Neural cell (in vitro differentiated cells): ENCODE measurements at regions not wholly inside any gene's neighbourhood (a gene's known extent, or its start where the extent isn't known, plus 50 kb on each side); places are given as distances from the start of the nearest gene placed in this dataset.

Experiments
- EP300 ChIP-seq: fragments of 450-650 bp; conservative IDR thresholded peaks from 2 replicates; pipeline ENCODE4 v1.6.1; 2014; ENCODE audit warnings: antibody characterized with exemption, mild to moderate bottlenecking, moderate library complexity; ENCODE audit not compliant: poor library complexity, severe bottlenecking
- EZH2 ChIP-seq: fragments of 200-600, 300-800 bp; shearing (Covaris generic), sonication (generic); IDR thresholded peaks from 2 replicates; pipeline ENCODE4 v1.6.1; 2014; ENCODE audit warnings: antibody characterized with exemption, low read length, borderline replicate concordance, mild to moderate bottlenecking; ENCODE audit not compliant: insufficient read depth, poor library complexity, severe bottlenecking
- MXI1 ChIP-seq: fragments of 450-650 bp; conservative IDR thresholded peaks from 2 replicates; pipeline ENCODE4 v1.6.1; 2014; ENCODE audit warnings: antibody characterized with exemption, mild to moderate bottlenecking; ENCODE audit not compliant: poor library complexity, severe bottlenecking
- POLR2AphosphoS5 ChIP-seq: IDR thresholded peaks from 2 replicates; pipeline ENCODE4 v1.6.1; 2012
- RAD21 ChIP-seq: fragments of 450-650 bp; conservative IDR thresholded peaks from 2 replicates; pipeline ENCODE4 v1.6.1; 2014; ENCODE audit warnings: antibody characterized with exemption, mild to moderate bottlenecking, moderate library complexity
- SMC3 ChIP-seq: fragments of 450-650 bp; conservative IDR thresholded peaks from 2 replicates; pipeline ENCODE4 v1.6.1; 2014; ENCODE audit warnings: antibody characterized with exemption, mild to moderate bottlenecking, moderate library complexity; ENCODE audit not compliant: poor library complexity
- TAF1 ChIP-seq: IDR thresholded peaks from 2 replicates; pipeline ENCODE4 v1.6.1; 2012; ENCODE audit warnings: low read depth
- TF ChIP-seq, protein P1 (sequence below): fragments of 450-650 bp; IDR thresholded peaks from 2 replicates; pipeline ENCODE4 v1.5.1; 2014; ENCODE audit warnings: antibody characterized with exemption, mild to moderate bottlenecking, moderate library complexity; ENCODE audit not compliant: poor library complexity, severe bottlenecking
- TF ChIP-seq, protein P2 (sequence below): IDR thresholded peaks from 2 replicates; pipeline ENCODE4 v1.6.1; 2012; ENCODE audit warnings: borderline replicate concordance

GRCh38 chr10:95122736-95123135 lies 53.4 kb upstream of the CYP2C8 start:
- no peak for TF ChIP-seq TAF1
- TF ChIP-seq, protein P1, sequence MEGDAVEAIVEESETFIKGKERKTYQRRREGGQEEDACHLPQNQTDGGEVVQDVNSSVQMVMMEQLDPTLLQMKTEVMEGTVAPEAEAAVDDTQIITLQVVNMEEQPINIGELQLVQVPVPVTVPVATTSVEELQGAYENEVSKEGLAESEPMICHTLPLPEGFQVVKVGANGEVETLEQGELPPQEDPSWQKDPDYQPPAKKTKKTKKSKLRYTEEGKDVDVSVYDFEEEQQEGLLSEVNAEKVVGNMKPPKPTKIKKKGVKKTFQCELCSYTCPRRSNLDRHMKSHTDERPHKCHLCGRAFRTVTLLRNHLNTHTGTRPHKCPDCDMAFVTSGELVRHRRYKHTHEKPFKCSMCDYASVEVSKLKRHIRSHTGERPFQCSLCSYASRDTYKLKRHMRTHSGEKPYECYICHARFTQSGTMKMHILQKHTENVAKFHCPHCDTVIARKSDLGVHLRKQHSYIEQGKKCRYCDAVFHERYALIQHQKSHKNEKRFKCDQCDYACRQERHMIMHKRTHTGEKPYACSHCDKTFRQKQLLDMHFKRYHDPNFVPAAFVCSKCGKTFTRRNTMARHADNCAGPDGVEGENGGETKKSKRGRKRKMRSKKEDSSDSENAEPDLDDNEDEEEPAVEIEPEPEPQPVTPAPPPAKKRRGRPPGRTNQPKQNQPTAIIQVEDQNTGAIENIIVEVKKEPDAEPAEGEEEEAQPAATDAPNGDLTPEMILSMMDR = no peak
- no peak for TF ChIP-seq RAD21
- no peak for TF ChIP-seq POLR2AphosphoS5
- no peak for TF ChIP-seq EZH2
- no peak for TF ChIP-seq EP300
- TF ChIP-seq, protein P2, sequence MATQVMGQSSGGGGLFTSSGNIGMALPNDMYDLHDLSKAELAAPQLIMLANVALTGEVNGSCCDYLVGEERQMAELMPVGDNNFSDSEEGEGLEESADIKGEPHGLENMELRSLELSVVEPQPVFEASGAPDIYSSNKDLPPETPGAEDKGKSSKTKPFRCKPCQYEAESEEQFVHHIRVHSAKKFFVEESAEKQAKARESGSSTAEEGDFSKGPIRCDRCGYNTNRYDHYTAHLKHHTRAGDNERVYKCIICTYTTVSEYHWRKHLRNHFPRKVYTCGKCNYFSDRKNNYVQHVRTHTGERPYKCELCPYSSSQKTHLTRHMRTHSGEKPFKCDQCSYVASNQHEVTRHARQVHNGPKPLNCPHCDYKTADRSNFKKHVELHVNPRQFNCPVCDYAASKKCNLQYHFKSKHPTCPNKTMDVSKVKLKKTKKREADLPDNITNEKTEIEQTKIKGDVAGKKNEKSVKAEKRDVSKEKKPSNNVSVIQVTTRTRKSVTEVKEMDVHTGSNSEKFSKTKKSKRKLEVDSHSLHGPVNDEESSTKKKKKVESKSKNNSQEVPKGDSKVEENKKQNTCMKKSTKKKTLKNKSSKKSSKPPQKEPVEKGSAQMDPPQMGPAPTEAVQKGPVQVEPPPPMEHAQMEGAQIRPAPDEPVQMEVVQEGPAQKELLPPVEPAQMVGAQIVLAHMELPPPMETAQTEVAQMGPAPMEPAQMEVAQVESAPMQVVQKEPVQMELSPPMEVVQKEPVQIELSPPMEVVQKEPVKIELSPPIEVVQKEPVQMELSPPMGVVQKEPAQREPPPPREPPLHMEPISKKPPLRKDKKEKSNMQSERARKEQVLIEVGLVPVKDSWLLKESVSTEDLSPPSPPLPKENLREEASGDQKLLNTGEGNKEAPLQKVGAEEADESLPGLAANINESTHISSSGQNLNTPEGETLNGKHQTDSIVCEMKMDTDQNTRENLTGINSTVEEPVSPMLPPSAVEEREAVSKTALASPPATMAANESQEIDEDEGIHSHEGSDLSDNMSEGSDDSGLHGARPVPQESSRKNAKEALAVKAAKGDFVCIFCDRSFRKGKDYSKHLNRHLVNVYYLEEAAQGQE = no peak
- TF ChIP-seq MXI1 = no peak
- TF ChIP-seq SMC3 = no peak
